HCT116 (cell line): ENCODE measurements at regions not wholly inside any gene's neighbourhood (a gene's known extent, or its start where the extent isn't known, plus 50 kb on each side); places are given as distances from the start of the nearest gene placed in this dataset.

Experiments
- ATAC-seq: fragments of 200-7000 bp; cut with Tn5 transposase; 2 replicates; pipeline ENCODE4 v1.9.1; 2020; ENCODE audit warnings: mild to moderate bottlenecking, moderate library complexity
- BruUV-seq: library from RNA; stranded (reverse); fragments of 400-500 nt; replicated peaks from 2 replicates; lab custom pipeline; 2021; lab: Mats Ljungman, UMichigan
- CTCF ChIA-PET: fragments of 300-600 bp; sonication (Branson Sonifier 250); formaldehyde crosslinking; loops from one replicate; lab custom pipeline; 2021; ENCODE audit warnings: antibody characterized with exemption; lab: Charles Lee
- POLR2A ChIA-PET: fragments of 300-600, 350-600 bp; sonication (Branson Sonifier 250); formaldehyde crosslinking; loops from one replicate; lab custom pipeline; 2021; ENCODE audit warnings: antibody characterized with exemption; lab: Charles Lee
- RAD21 ChIA-PET, 2 experiments: fragments of 300-600 bp; sonication (Branson Sonifier 250); formaldehyde crosslinking; loops; one replicate each; lab custom pipeline; 2023; ENCODE audit warnings: low total read pairs in 2 of 2; ENCODE audit not compliant: uncharacterized antibody in 2 of 2, unreplicated experiment in 2 of 2, low non-redundant PET in 1 of 2; lab: Charles Lee
- DNase-seq: peaks from one replicate; pipeline ENCODE4 v3.0.0-alpha.2; 2010; ENCODE audit warnings: low read depth, low spot score
- H2AFZ ChIP-seq: fragments of 200-600 bp; shearing (Covaris generic), sonication (generic); 2 replicates; pipeline ENCODE4 v1.6.1; 2017; ENCODE audit warnings: low read depth, mixed run types, mixed read lengths, antibody characterized with exemption, low read length; ENCODE audit not compliant: poor library complexity, severe bottlenecking
- H3K27ac ChIP-seq: 2 replicates; pipeline ENCODE4 v1.5.1; 2012; ENCODE audit warnings: low read depth, low read length
- H3K27me3 ChIP-seq: fragments of 200-600 bp; sonication (generic); 2 replicates; pipeline ENCODE4 v1.6.1; 2016; ENCODE audit warnings: mixed run types, low read length, mixed read lengths; ENCODE audit not compliant: insufficient read depth
- H3K36me3 ChIP-seq, 2 experiments: fragments of 200-500 bp in 1 of 2; fragments of 200-600 bp in 1 of 2; sonication (Bioruptor generic) in 1 of 2; sonication (generic) in 1 of 2; 2 replicates each; pipeline versions ENCODE4 v1.5.1 to v1.6.1; 2014 to 2016; ENCODE audit warnings: low read length in 2 of 2, inconsistent platforms in 1 of 2, mixed read lengths in 1 of 2, mixed run types in 1 of 2; ENCODE audit not compliant: insufficient read depth in 2 of 2, control insufficient read depth in 1 of 2
- H3K4me1 ChIP-seq, 2 experiments: fragments of 200-600 bp in 1 of 2; sonication (generic) in 1 of 2; 2 replicates each; pipeline versions ENCODE4 v1.5.1 to v1.6.1; 2012 to 2017; ENCODE audit warnings: low read length in 2 of 2, inconsistent platforms in 1 of 2, mild to moderate bottlenecking in 1 of 2, mixed read lengths in 1 of 2, mixed run types in 1 of 2, moderate library complexity in 1 of 2; ENCODE audit not compliant: insufficient read depth in 2 of 2, control insufficient read depth in 1 of 2
- H3K4me2 ChIP-seq: fragments of 200-600 bp; sonication (generic); 2 replicates; pipeline ENCODE4 v1.6.1; 2017; ENCODE audit warnings: mixed run types, low read length, mixed read lengths
- H3K4me3 ChIP-seq, 2 experiments: fragments of 200-600 bp in 1 of 2; sonication (generic) in 1 of 2; replicated peaks in 1 of 2; 2 replicates each; pipeline ENCODE4 v1.5.1; 2011 to 2016; ENCODE audit warnings: low read length in 2 of 2, control low read depth in 1 of 2, low read depth in 1 of 2, mild to moderate bottlenecking in 1 of 2, mixed read lengths in 1 of 2, mixed run types in 1 of 2
- H3K79me2 ChIP-seq: fragments of 200-600 bp; sonication (generic); 2 replicates; pipeline ENCODE4 v1.6.1; 2017; ENCODE audit warnings: mild to moderate bottlenecking, mixed run types, low read length, moderate library complexity, mixed read lengths; ENCODE audit not compliant: insufficient read depth
- H3K9ac ChIP-seq: fragments of 200-600 bp; sonication (generic); 2 replicates; pipeline ENCODE4 v1.6.1; 2016; ENCODE audit warnings: low read length, mixed read lengths
- H3K9me2 ChIP-seq: fragments of 200-600 bp; sonication (generic), shearing (Covaris generic); 2 replicates; pipeline ENCODE4 v1.6.1; 2017; ENCODE audit warnings: mixed run types, mild to moderate bottlenecking, moderate library complexity; ENCODE audit not compliant: insufficient read depth
- H3K9me3 ChIP-seq, 2 experiments: fragments of 200-500 bp in 1 of 2; fragments of 200-600 bp in 1 of 2; sonication (Bioruptor generic) in 1 of 2; sonication (generic) in 1 of 2; 2 replicates each; pipeline ENCODE4 v1.6.1; 2014 to 2017; ENCODE audit warnings: low read length in 2 of 2, mixed read lengths in 2 of 2, inconsistent platforms in 1 of 2, low read depth in 1 of 2, mild to moderate bottlenecking in 1 of 2, mixed run types in 1 of 2, moderate library complexity in 1 of 2; ENCODE audit not compliant: control insufficient read depth in 1 of 2, insufficient read depth in 1 of 2
- H4K20me1 ChIP-seq: fragments of 200-600 bp; sonication (generic), shearing (Covaris generic); 2 replicates; pipeline ENCODE4 v1.6.1; 2017; ENCODE audit warnings: mixed run types, mild to moderate bottlenecking, moderate library complexity; ENCODE audit not compliant: insufficient read depth
- CBX3 ChIP-seq: IDR thresholded peaks from 2 replicates; pipeline ENCODE4 v1.6.1; 2012; ENCODE audit warnings: low read depth
- EGR1 ChIP-seq: IDR thresholded peaks from 2 replicates; pipeline ENCODE4 v1.6.1; 2012; ENCODE audit warnings: low read depth
- ELF1 ChIP-seq: IDR thresholded peaks from 2 replicates; pipeline ENCODE4 v1.6.1; 2012; ENCODE audit warnings: low read depth, borderline replicate concordance
- EZH2phosphoT487 ChIP-seq: fragments of 200-600 bp; IDR thresholded peaks from 2 replicates; pipeline ENCODE4 v1.6.1; 2018; ENCODE audit warnings: antibody characterized with exemption, borderline replicate concordance
- JUND ChIP-seq: IDR thresholded peaks from 2 replicates; pipeline ENCODE4 v1.6.1; 2012
- POLR2A ChIP-seq: IDR thresholded peaks from 2 replicates; pipeline ENCODE4 v1.7.0; 2011; ENCODE audit warnings: borderline replicate concordance; ENCODE audit not compliant: insufficient read depth, insufficient read length; ENCODE audit errors: extremely low read depth
- POLR2AphosphoS5 ChIP-seq: IDR thresholded peaks from 2 replicates; pipeline ENCODE4 v1.6.1; 2011; ENCODE audit warnings: mild to moderate bottlenecking, low read depth, low read length, moderate library complexity
- RAD21 ChIP-seq: IDR thresholded peaks from 2 replicates; pipeline ENCODE4 v1.6.1; 2012; ENCODE audit warnings: low read depth, mild to moderate bottlenecking
- SIN3A ChIP-seq: IDR thresholded peaks from 2 replicates; pipeline ENCODE4 v1.6.1; 2012; ENCODE audit warnings: low read depth
- SRF ChIP-seq: IDR thresholded peaks from 2 replicates; pipeline ENCODE4 v1.6.1; 2012; ENCODE audit warnings: low read depth
- YY1 ChIP-seq: IDR thresholded peaks from 2 replicates; pipeline ENCODE4 v1.6.1; 2011; ENCODE audit warnings: low read length, low read depth, moderate library complexity, mild to moderate bottlenecking; ENCODE audit not compliant: insufficient replicate concordance; ENCODE audit errors: extremely low read depth
- ZFX ChIP-seq: fragments of 450-650 bp; IDR thresholded peaks from 2 replicates; pipeline ENCODE4 v1.6.1; 2017
- ZNF274 ChIP-seq: fragments of 200-500 bp; sonication (Bioruptor generic); IDR thresholded peaks from 2 replicates; pipeline ENCODE4 v1.6.1; 2014; ENCODE audit warnings: mild to moderate bottlenecking, low read depth, low read length, inconsistent platforms
- intact Hi-C: fragments of 100-400 bp; cut with micrococcal nuclease; formaldehyde crosslinking; loops from 2 replicates; pipeline ENCODE4 v1.10.0; 2022
- TF ChIP-seq, protein P1 (sequence below), 3 experiments: fragments of 200-600 bp in 1 of 3; sonication (generic) in 1 of 3; IDR thresholded peaks in 2 of 3; conservative IDR thresholded peaks in 1 of 3; 2 replicates each; pipeline ENCODE4 v1.5.1; 2012 to 2017; ENCODE audit warnings: low read depth in 2 of 3, low read length in 2 of 3, antibody characterized with exemption in 1 of 3, borderline replicate concordance in 1 of 3, control low read depth in 1 of 3, mild to moderate bottlenecking in 1 of 3, mixed read lengths in 1 of 3, mixed run types in 1 of 3, moderate library complexity in 1 of 3; ENCODE audit not compliant: insufficient read depth in 1 of 3
- TF ChIP-seq, protein P2 (sequence below): IDR thresholded peaks from 2 replicates; pipeline ENCODE4 v1.6.1; 2012
- TF ChIP-seq, protein P3 (sequence below): IDR thresholded peaks from 2 replicates; pipeline ENCODE4 v1.6.1; 2011; ENCODE audit warnings: mild to moderate bottlenecking, low read length, moderate library complexity; ENCODE audit not compliant: insufficient replicate concordance; ENCODE audit errors: extremely low read depth
- TF ChIP-seq, protein P4 (sequence below): IDR thresholded peaks from 2 replicates; pipeline ENCODE4 v1.6.1; 2012

DNA sequence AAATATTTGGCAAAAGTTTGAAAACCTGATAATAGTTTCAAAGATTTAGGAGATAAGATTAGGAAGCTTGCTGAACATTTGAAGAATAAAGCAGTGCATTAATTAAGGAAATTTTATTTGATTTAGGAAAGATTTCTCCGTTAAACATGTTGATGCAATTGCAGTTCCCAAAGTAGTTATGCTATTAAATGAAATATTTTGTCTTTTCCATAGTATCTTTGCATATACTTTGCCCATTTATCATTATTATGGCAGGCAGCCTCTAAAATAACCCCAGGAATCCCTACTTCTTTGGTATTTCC, 136.5 kb downstream of the MREG start:
- no peaks in the 10 kb centered on the region for H3K9me2 ChIP-seq
- no peak overlapping the region for H3K4me3 ChIP-seq
- no peak overlapping the region for H2AFZ ChIP-seq
- no peaks in the 10 kb centered on the region for H4K20me1 ChIP-seq
- H3K4me2 ChIP-seq, result no peak overlapping the region
- TF ChIP-seq POLR2AphosphoS5, result no peak
- TF ChIP-seq, protein P1, sequence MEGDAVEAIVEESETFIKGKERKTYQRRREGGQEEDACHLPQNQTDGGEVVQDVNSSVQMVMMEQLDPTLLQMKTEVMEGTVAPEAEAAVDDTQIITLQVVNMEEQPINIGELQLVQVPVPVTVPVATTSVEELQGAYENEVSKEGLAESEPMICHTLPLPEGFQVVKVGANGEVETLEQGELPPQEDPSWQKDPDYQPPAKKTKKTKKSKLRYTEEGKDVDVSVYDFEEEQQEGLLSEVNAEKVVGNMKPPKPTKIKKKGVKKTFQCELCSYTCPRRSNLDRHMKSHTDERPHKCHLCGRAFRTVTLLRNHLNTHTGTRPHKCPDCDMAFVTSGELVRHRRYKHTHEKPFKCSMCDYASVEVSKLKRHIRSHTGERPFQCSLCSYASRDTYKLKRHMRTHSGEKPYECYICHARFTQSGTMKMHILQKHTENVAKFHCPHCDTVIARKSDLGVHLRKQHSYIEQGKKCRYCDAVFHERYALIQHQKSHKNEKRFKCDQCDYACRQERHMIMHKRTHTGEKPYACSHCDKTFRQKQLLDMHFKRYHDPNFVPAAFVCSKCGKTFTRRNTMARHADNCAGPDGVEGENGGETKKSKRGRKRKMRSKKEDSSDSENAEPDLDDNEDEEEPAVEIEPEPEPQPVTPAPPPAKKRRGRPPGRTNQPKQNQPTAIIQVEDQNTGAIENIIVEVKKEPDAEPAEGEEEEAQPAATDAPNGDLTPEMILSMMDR (IDR thresholded peaks at IDR 0.05 in 2 of 3, conservative IDR thresholded peaks at IDR 0.05 in 1 of 3; ENCODE audit: borderline replicate concordance in 1 of 3, insufficient read depth in 1 of 3, low read depth in 2 of 3, low read length in 2 of 3), result no peak
- TF ChIP-seq EZH2phosphoT487, result no peak
- TF ChIP-seq CBX3, result no peak
- no peak for TF ChIP-seq RAD21
- TF ChIP-seq ELF1, result no peak
- TF ChIP-seq YY1, result no peak
- TF ChIP-seq, protein P2, sequence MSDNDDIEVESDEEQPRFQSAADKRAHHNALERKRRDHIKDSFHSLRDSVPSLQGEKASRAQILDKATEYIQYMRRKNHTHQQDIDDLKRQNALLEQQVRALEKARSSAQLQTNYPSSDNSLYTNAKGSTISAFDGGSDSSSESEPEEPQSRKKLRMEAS, result no peak
- no peak for TF ChIP-seq EGR1
- no peak for TF ChIP-seq ZFX
- TF ChIP-seq, protein P3, sequence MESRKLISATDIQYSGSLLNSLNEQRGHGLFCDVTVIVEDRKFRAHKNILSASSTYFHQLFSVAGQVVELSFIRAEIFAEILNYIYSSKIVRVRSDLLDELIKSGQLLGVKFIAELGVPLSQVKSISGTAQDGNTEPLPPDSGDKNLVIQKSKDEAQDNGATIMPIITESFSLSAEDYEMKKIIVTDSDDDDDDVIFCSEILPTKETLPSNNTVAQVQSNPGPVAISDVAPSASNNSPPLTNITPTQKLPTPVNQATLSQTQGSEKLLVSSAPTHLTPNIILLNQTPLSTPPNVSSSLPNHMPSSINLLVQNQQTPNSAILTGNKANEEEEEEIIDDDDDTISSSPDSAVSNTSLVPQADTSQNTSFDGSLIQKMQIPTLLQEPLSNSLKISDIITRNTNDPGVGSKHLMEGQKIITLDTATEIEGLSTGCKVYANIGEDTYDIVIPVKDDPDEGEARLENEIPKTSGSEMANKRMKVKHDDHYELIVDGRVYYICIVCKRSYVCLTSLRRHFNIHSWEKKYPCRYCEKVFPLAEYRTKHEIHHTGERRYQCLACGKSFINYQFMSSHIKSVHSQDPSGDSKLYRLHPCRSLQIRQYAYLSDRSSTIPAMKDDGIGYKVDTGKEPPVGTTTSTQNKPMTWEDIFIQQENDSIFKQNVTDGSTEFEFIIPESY, result no peak
- TF ChIP-seq POLR2A, result no peak
- TF ChIP-seq, protein P4, sequence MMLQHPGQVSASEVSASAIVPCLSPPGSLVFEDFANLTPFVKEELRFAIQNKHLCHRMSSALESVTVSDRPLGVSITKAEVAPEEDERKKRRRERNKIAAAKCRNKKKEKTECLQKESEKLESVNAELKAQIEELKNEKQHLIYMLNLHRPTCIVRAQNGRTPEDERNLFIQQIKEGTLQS, result no peak
- no peak for TF ChIP-seq JUND
- no peak for TF ChIP-seq SRF
- no peak for TF ChIP-seq SIN3A
- TF ChIP-seq ZNF274, result no peak
- no peaks in the 10 kb centered on the region for H3K36me3 ChIP-seq
- H3K9ac ChIP-seq, result no peak overlapping the region
- no peaks in the 10 kb centered on the region for H3K9me3 ChIP-seq
- ChIA-PET CTCF (interaction anchor here (0.8 kb wide), 1 partner anchor 48 kb away, joined by 3 read pairs; no protein-coding TSS in a partner anchor), POLR2A (no interaction called here), RAD21 (no interaction called here)
- no TSS peak for BruUV-seq
- H3K27ac ChIP-seq, result no peak overlapping the region
- intact Hi-C loops, result no loop called here
- H3K4me1 ChIP-seq, result peaks cover 0 to 5% of the 10 kb centered on the region in 2 experiments; a peak in 1 of 4 replicates
- no peaks in the 10 kb centered on the region for H3K27me3 ChIP-seq
- no peak for ATAC-seq
- DNase-seq, result no peak
- H3K79me2 ChIP-seq, result no peaks in the 10 kb centered on the region
